PC-3 (cell line): ENCODE measurements at regions not wholly inside any gene's neighbourhood (a gene's known extent, or its start where the extent isn't known, plus 50 kb on each side); places are given as distances from the start of the nearest gene placed in this dataset.
A peak's percentile ranks its signal among the peaks of the same experiment; 100 is the strongest.

Experiments
- CTCF ChIP-seq: fragments of 300-600 bp; sonication (generic); conservative IDR thresholded peaks from 2 replicates; pipeline ENCODE4 v1.5.1; 2017; ENCODE audit warnings: antibody characterized with exemption, low read depth, mild to moderate bottlenecking, low read length
- EZH2 ChIP-seq: fragments of 300-600 bp; sonication (generic); IDR thresholded peaks from one replicate; pipeline ENCODE4 v1.6.1; 2017; ENCODE audit warnings: antibody characterized with exemption, mild to moderate bottlenecking, low read length; ENCODE audit not compliant: unreplicated experiment
- EZH2phosphoT487 ChIP-seq: fragments of 300-600 bp; sonication (generic); IDR thresholded peaks from 2 replicates; pipeline ENCODE4 v1.6.1; 2018; ENCODE audit warnings: mild to moderate bottlenecking, antibody characterized with exemption, low read length, borderline replicate concordance

- TF ChIP-seq CTCF, result peak; percentile 52
- TF ChIP-seq EZH2, result no peak
- no peak for TF ChIP-seq EZH2phosphoT487
Observed at GRCh38 chr5:110333384-110333783, 393.1 kb downstream of the TMEM232 start.
